ENCODE measurements at regions not wholly inside any gene's neighbourhood (a gene's known extent, or its start where the extent isn't known, plus 50 kb on each side); places are given as distances from the start of the nearest gene placed in this dataset.
"Not testable (repeated sequence)": the region's sequence is repeated elsewhere in the genome, so short reads cannot be mapped to it uniquely, and the experiment has no call there.

- Mint-ChIP-seq H3K4me3 (no peak overlapping the region), H3K9me3 (peaks cover 30% of the 10 kb centered on the region), H3K36me3 (ENCODE audit: insufficient read depth) (peaks cover 2% of the 10 kb centered on the region), H3K27me3 (no peaks in the 10 kb centered on the region), H3K27ac (ENCODE audit: low read depth) (no peak overlapping the region), H3K4me1 (no peaks in the 10 kb centered on the region)
- ATAC-seq (replicated peaks; ENCODE audit: extremely low read depth, poor library complexity, severe bottlenecking) (no peak), DNase-seq (ENCODE audit: low spot score in 2 of 2) (no peak)
Measured at GRCh38 chr6:84842525-84843166, 78.2 kb upstream of the TBX18 start.

- not testable (repeated sequence) for ATAC-seq (replicated peaks; ENCODE audit: extremely low read depth, poor library complexity, severe bottlenecking); H3K36me3 Mint-ChIP-seq (ENCODE audit: insufficient read depth); H3K4me1 Mint-ChIP-seq; H3K4me3 Mint-ChIP-seq; H3K27me3 Mint-ChIP-seq; H3K27ac Mint-ChIP-seq (ENCODE audit: low read depth); DNase-seq (ENCODE audit: low spot score in 2 of 2)
- peaks cover 19% of the 10 kb centered on the region for H3K9me3 Mint-ChIP-seq
Measured at GRCh38 chr6:84837068-84837866, 72.9 kb upstream of the TBX18 start.

- DNase-seq (ENCODE audit: low spot score in 2 of 2) (no peak), ATAC-seq (replicated peaks; ENCODE audit: extremely low read depth, poor library complexity, severe bottlenecking) (no peak)
- Mint-ChIP-seq H3K4me3 (no peak overlapping the region), H3K27ac (ENCODE audit: low read depth) (no peak overlapping the region), H3K27me3 (no peaks in the 10 kb centered on the region), H3K9me3 (peaks cover 15% of the 10 kb centered on the region), H3K36me3 (ENCODE audit: insufficient read depth) (peaks cover 2% of the 10 kb centered on the region), H3K4me1 (no peaks in the 10 kb centered on the region)
Measured at GRCh38 chr6:84836366-84836765, 72.0 kb upstream of the TBX18 start.

GRCh38 chr6:84835340-84835739 is 70.9 kb upstream of the TBX18 start:
- H3K27me3 Mint-ChIP-seq, result no peaks in the 10 kb centered on the region
- H3K27ac Mint-ChIP-seq (ENCODE audit: low read depth), result no peak overlapping the region
- no peak overlapping the region for H3K4me3 Mint-ChIP-seq
- no peak for DNase-seq (ENCODE audit: low spot score in 2 of 2)
- H3K36me3 Mint-ChIP-seq (ENCODE audit: insufficient read depth), result peaks cover 2% of the 10 kb centered on the region
- H3K9me3 Mint-ChIP-seq, result peaks cover 15% of the 10 kb centered on the region
- no peak for ATAC-seq (replicated peaks; ENCODE audit: extremely low read depth, poor library complexity, severe bottlenecking)
- no peaks in the 10 kb centered on the region for H3K4me1 Mint-ChIP-seq

- not testable (repeated sequence) for H3K27ac Mint-ChIP-seq (ENCODE audit: low read depth); H3K36me3 Mint-ChIP-seq (ENCODE audit: insufficient read depth); ATAC-seq (replicated peaks; ENCODE audit: extremely low read depth, poor library complexity, severe bottlenecking); H3K4me1 Mint-ChIP-seq; H3K4me3 Mint-ChIP-seq; DNase-seq (ENCODE audit: low spot score in 2 of 2); H3K27me3 Mint-ChIP-seq
- H3K9me3 Mint-ChIP-seq, result peaks cover 21% of the 10 kb centered on the region
Measured at GRCh38 chr6:84831924-84832323, 67.5 kb upstream of the TBX18 start.

GRCh38 chr6:84825461-84825860 is 61.1 kb upstream of the TBX18 start:
- H3K36me3 Mint-ChIP-seq (ENCODE audit: insufficient read depth), result no peaks in the 10 kb centered on the region
- H3K27ac Mint-ChIP-seq (ENCODE audit: low read depth), result no peak overlapping the region
- no peaks in the 10 kb centered on the region for H3K4me1 Mint-ChIP-seq
- no peak for DNase-seq (ENCODE audit: low spot score in 2 of 2)
- H3K4me3 Mint-ChIP-seq, result no peak overlapping the region
- ATAC-seq (replicated peaks; ENCODE audit: extremely low read depth, poor library complexity, severe bottlenecking), result no peak
- H3K27me3 Mint-ChIP-seq, result no peaks in the 10 kb centered on the region
- H3K9me3 Mint-ChIP-seq, result peaks cover 19% of the 10 kb centered on the region

- H3K9me3 Mint-ChIP-seq, result peaks cover 27% of the 10 kb centered on the region
- not testable (repeated sequence) for H3K27me3 Mint-ChIP-seq; H3K4me1 Mint-ChIP-seq; H3K27ac Mint-ChIP-seq (ENCODE audit: low read depth); DNase-seq (ENCODE audit: low spot score in 2 of 2); H3K4me3 Mint-ChIP-seq; ATAC-seq (replicated peaks; ENCODE audit: extremely low read depth, poor library complexity, severe bottlenecking); H3K36me3 Mint-ChIP-seq (ENCODE audit: insufficient read depth)
Measured at GRCh38 chr6:84821314-84821713, 56.9 kb upstream of the TBX18 start.

GRCh38 chr6:84816741-84817140 is 52.3 kb upstream of the TBX18 start:
- no peaks in the 10 kb centered on the region for H3K4me1 Mint-ChIP-seq
- H3K27me3 Mint-ChIP-seq, result no peaks in the 10 kb centered on the region
- peaks cover 20% of the 10 kb centered on the region for H3K9me3 Mint-ChIP-seq
- no peaks in the 10 kb centered on the region for H3K36me3 Mint-ChIP-seq (ENCODE audit: insufficient read depth)
- ATAC-seq (replicated peaks; ENCODE audit: extremely low read depth, poor library complexity, severe bottlenecking), result no peak
- no peak for DNase-seq (ENCODE audit: low spot score in 2 of 2)
- no peak overlapping the region for H3K27ac Mint-ChIP-seq (ENCODE audit: low read depth)
- H3K4me3 Mint-ChIP-seq, result no peak overlapping the region

GRCh38 chr6:84815896-84816735 is 51.7 kb upstream of the TBX18 start:
- H3K27ac Mint-ChIP-seq (ENCODE audit: low read depth), result no peak overlapping the region
- H3K4me3 Mint-ChIP-seq, result no peak overlapping the region
- no peaks in the 10 kb centered on the region for H3K4me1 Mint-ChIP-seq
- peaks cover 16% of the 10 kb centered on the region for H3K9me3 Mint-ChIP-seq
- H3K27me3 Mint-ChIP-seq, result no peaks in the 10 kb centered on the region
- H3K36me3 Mint-ChIP-seq (ENCODE audit: insufficient read depth), result no peaks in the 10 kb centered on the region
- DNase-seq (ENCODE audit: low spot score in 2 of 2), result no peak
- ATAC-seq (replicated peaks; ENCODE audit: extremely low read depth, poor library complexity, severe bottlenecking), result no peak
